Astrocyte (in vitro differentiated cells and primary cell): ENCODE measurements at regions not wholly inside any gene's neighbourhood (a gene's known extent, or its start where the extent isn't known, plus 50 kb on each side); places are given as distances from the start of the nearest gene placed in this dataset.
"Not testable (repeated sequence)": the region's sequence is repeated elsewhere in the genome, so short reads cannot be mapped to it uniquely, and the experiment has no call there.

Experiments
- DNase-seq: peaks from one replicate; pipeline ENCODE4 v3.0.0-alpha.2; 2010; ENCODE audit warnings: low read depth
- FAIRE-seq: peaks from 2 replicates; lab custom pipeline; 2011; peaks lifted over from hg19 to GRCh38; lab: Jason Lieb, UNC
- H2AFZ ChIP-seq: 2 replicates; pipeline ENCODE4 v1.6.0; 2012; ENCODE audit warnings: low read depth, low read length, inconsistent platforms
- H3K27ac ChIP-seq: 2 replicates; pipeline ENCODE4 v1.5.1; 2011; ENCODE audit warnings: low read depth, low read length, inconsistent platforms
- H3K27me3 ChIP-seq: 2 replicates; pipeline ENCODE4 v1.6.0; 2011; ENCODE audit warnings: low read length, inconsistent platforms; ENCODE audit not compliant: insufficient read depth
- H3K36me3 ChIP-seq: 2 replicates; pipeline ENCODE4 v1.5.1; 2011; ENCODE audit warnings: low read length, inconsistent platforms; ENCODE audit not compliant: insufficient read depth
- H3K4me1 ChIP-seq: 2 replicates; pipeline ENCODE4 v1.5.1; 2011; ENCODE audit warnings: low read length, inconsistent platforms; ENCODE audit not compliant: insufficient read depth
- H3K4me2 ChIP-seq: 2 replicates; pipeline ENCODE4 v1.6.0; 2012; ENCODE audit warnings: low read length, inconsistent platforms
- H3K4me3 ChIP-seq: 2 replicates; pipeline ENCODE4 v1.5.1; 2011; ENCODE audit warnings: low read depth, mild to moderate bottlenecking, low read length, inconsistent platforms; ENCODE audit not compliant: insufficient read depth
- H3K79me2 ChIP-seq: 2 replicates; pipeline ENCODE4 v1.6.0; 2012; ENCODE audit warnings: mild to moderate bottlenecking, low read length, inconsistent platforms; ENCODE audit not compliant: insufficient read depth
- H3K9ac ChIP-seq: 2 replicates; pipeline ENCODE4 v1.6.0; 2012; ENCODE audit warnings: mild to moderate bottlenecking, low read length, inconsistent platforms
- H3K9me3 ChIP-seq: 2 replicates; pipeline ENCODE4 v1.5.1; 2012; ENCODE audit warnings: low read depth, mild to moderate bottlenecking, low read length, inconsistent platforms; ENCODE audit not compliant: insufficient read depth
- H4K20me1 ChIP-seq: 2 replicates; pipeline ENCODE4 v1.6.0; 2012; ENCODE audit warnings: low read length, inconsistent platforms; ENCODE audit not compliant: insufficient read depth
- H3K27ac Mint-ChIP-seq: one replicate; pipeline ENCODE4 v1.8.0; 2021; ENCODE audit warnings: mild to moderate bottlenecking, mixed read lengths; ENCODE audit not compliant: unreplicated experiment
- H3K27me3 Mint-ChIP-seq: one replicate; pipeline ENCODE4 v1.8.0; 2021; ENCODE audit warnings: low read depth, mixed read lengths; ENCODE audit not compliant: unreplicated experiment
- H3K36me3 Mint-ChIP-seq: one replicate; pipeline ENCODE4 v1.8.0; 2021; ENCODE audit warnings: low read depth, mixed read lengths; ENCODE audit not compliant: unreplicated experiment
- H3K4me1 Mint-ChIP-seq: one replicate; pipeline ENCODE4 v1.8.0; 2021; ENCODE audit warnings: low read depth, mixed read lengths; ENCODE audit not compliant: unreplicated experiment
- H3K4me3 Mint-ChIP-seq: one replicate; pipeline ENCODE4 v1.8.0; 2021; ENCODE audit warnings: mild to moderate bottlenecking, moderate library complexity, mixed read lengths; ENCODE audit not compliant: unreplicated experiment
- H3K9me3 Mint-ChIP-seq: one replicate; pipeline ENCODE4 v1.8.0; 2021; ENCODE audit warnings: mild to moderate bottlenecking, mixed read lengths; ENCODE audit not compliant: unreplicated experiment
- EZH2 ChIP-seq: IDR thresholded peaks from 2 replicates; pipeline ENCODE4 v1.6.1; 2012; ENCODE audit warnings: mild to moderate bottlenecking, low read length, inconsistent platforms; ENCODE audit not compliant: insufficient read depth
- TF ChIP-seq, protein P1 (sequence below): IDR thresholded peaks from 2 replicates; pipeline ENCODE4 v1.5.1; 2011; ENCODE audit warnings: low read depth, mild to moderate bottlenecking, inconsistent platforms, low read length, moderate library complexity; ENCODE audit not compliant: insufficient read depth

DNA sequence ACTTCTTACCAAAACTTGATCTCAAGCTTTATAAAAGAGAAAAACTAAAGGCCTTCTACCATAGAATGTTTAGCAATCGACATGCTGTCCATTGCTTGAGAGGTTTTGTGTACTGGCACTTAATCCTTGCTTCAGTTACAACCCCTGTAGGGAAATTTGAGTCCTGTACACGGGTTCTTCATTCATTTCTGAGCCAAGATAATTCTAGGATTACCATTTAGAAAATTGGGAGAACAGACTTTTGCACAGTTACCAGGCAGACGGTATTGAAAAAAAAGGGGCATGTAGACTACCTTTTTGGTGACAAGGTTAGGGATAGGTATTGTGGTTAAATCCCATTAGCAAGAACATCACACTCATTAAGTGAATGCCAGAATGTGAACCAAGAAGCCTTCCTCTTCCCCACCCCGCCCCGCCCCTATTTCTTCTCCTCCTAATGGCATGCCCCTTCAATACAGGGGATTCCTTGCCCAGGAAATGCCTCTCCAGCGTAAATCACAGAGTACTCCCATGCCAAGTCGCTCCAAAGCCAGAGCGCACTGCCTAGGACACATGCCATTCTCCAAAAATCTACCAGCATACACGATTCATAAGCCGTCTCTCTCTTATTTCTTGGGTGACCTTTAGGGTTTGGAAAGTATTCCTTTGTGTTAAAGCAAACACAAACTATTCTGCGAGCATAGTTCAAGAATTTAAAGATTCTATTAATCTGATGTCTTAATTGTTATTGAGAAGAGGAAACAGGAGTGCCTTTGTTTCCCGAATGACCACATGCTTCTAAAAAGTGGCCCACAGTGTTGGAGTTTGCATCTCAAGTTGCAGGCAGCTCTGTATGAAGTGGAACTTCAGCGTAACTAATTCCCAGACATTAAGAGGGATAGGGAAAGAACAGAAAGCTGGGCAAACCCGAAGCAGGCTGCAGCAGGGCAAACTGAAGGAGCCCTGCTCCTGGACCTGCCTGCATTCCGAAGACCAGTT lies 164.0 kb upstream of the NR2F2 start:
- Histone ChIP-seq H3K4me1 (no peaks in the 10 kb centered on the region), H3K27me3 (peaks cover 3% of the 10 kb centered on the region), H3K79me2 (no peaks in the 10 kb centered on the region), H4K20me1 (no peaks in the 10 kb centered on the region), H2AFZ (no peak overlapping the region), H3K36me3 (no peaks in the 10 kb centered on the region), H3K4me3 (no peak overlapping the region), H3K4me2 (no peak overlapping the region), H3K27ac (no peak overlapping the region), H3K9me3 (no peaks in the 10 kb centered on the region), H3K9ac (no peak overlapping the region)
- DNase-seq (peak; percentile 10), FAIRE-seq (no peak)
- TF ChIP-seq, protein P1, sequence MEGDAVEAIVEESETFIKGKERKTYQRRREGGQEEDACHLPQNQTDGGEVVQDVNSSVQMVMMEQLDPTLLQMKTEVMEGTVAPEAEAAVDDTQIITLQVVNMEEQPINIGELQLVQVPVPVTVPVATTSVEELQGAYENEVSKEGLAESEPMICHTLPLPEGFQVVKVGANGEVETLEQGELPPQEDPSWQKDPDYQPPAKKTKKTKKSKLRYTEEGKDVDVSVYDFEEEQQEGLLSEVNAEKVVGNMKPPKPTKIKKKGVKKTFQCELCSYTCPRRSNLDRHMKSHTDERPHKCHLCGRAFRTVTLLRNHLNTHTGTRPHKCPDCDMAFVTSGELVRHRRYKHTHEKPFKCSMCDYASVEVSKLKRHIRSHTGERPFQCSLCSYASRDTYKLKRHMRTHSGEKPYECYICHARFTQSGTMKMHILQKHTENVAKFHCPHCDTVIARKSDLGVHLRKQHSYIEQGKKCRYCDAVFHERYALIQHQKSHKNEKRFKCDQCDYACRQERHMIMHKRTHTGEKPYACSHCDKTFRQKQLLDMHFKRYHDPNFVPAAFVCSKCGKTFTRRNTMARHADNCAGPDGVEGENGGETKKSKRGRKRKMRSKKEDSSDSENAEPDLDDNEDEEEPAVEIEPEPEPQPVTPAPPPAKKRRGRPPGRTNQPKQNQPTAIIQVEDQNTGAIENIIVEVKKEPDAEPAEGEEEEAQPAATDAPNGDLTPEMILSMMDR = no peak
- Mint-ChIP-seq H3K36me3 (no peaks in the 10 kb centered on the region), H3K27ac (no peak overlapping the region), H3K4me1 (peaks cover 13% of the 10 kb centered on the region), H3K4me3 (no peak overlapping the region), H3K27me3 (peaks cover 4% of the 10 kb centered on the region), H3K9me3 (peaks cover 9% of the 10 kb centered on the region)

DNA sequence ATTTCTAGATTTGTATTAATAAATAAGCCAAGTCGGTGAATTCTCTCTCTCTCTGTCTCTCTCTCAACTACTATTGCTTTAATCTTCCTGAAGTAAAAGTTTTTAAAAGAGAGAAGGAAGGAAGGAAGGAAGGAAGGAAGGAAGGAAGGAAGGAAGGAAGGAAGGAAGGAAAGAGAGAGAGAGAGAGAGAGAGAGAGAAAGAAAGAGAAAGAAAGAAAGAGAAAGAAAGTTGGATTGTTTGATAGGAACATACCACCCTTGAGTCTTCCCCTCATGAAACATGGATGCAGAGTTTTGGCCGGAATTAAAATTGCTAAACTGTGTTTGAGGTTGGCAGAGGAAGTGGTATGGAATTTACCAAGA lies 159.9 kb upstream of the NR2F2 start:
- H3K36me3 ChIP-seq, FAIRE-seq, H3K4me2 ChIP-seq, DNase-seq, H3K36me3 Mint-ChIP-seq, H3K4me3 ChIP-seq, H3K9me3 Mint-ChIP-seq, H3K27me3 ChIP-seq, H3K4me3 Mint-ChIP-seq, H3K9me3 ChIP-seq, H3K4me1 ChIP-seq, H2AFZ ChIP-seq, H3K9ac ChIP-seq, H3K79me2 ChIP-seq, H4K20me1 ChIP-seq, H3K27ac Mint-ChIP-seq, H3K27ac ChIP-seq, H3K27me3 Mint-ChIP-seq: not testable (repeated sequence)
- peaks cover 12% of the 10 kb centered on the region for H3K4me1 Mint-ChIP-seq

DNA sequence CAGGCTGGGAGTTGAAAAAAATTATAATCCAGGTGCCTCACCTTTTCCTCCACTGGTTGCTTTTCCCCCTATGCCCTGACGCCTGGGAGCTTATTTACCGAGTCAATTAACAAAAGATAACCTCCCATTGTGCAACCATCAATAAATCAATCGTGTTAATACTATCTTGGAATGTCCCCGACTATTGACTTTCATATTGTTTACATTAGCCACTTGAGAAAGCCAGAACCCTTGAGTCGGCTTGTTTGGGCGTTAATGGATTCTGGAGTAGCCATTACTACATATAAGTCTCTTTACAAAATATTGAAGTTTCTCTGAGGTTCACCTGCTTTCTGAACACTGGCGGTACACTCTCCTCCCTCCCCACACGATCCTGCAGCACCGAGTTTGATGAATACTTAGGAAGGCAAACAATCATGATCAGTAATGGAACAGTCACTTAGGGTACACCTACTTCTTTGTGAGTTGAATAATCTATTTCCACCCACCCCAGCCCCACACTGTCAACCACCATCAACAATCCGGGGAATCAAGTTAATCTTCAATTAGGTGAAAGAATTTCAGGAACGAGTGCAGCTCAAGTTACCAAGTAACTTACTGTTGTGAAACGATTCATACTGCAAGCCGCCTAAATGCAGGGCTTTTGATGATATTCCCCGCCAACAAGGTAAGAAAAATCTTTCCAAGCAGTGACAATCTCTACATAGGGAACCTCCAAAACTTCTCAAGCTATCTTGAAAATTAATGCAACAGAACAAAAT lies 159.3 kb upstream of the NR2F2 start:
- Histone ChIP-seq H3K27me3 (peaks cover 3% of the 10 kb centered on the region), H2AFZ (no peak overlapping the region)
- no peaks in the 10 kb centered on the region for H3K27me3 Mint-ChIP-seq

More for the DNA sequence above, 159.3 kb upstream of the NR2F2 start:
- no peaks in the 10 kb centered on the region for H4K20me1 ChIP-seq
- no peaks in the 10 kb centered on the region for H3K36me3 Mint-ChIP-seq
- H3K9me3 ChIP-seq = no peaks in the 10 kb centered on the region
- H3K36me3 ChIP-seq = no peaks in the 10 kb centered on the region
- no peak for TF ChIP-seq EZH2
- TF ChIP-seq, protein P1 = no peak
- H3K27ac ChIP-seq = no peak overlapping the region
- H3K4me1 Mint-ChIP-seq = peaks cover 6% of the 10 kb centered on the region
- no peak overlapping the region for H3K4me3 ChIP-seq
- H3K9me3 Mint-ChIP-seq = peaks cover 9% of the 10 kb centered on the region
- H3K4me2 ChIP-seq = no peak overlapping the region
- no peak overlapping the region for H3K9ac ChIP-seq
- H3K4me1 ChIP-seq = no peaks in the 10 kb centered on the region
- DNase-seq = peak; percentile 41
- no peak for FAIRE-seq
- H3K27ac Mint-ChIP-seq = no peak overlapping the region
- H3K79me2 ChIP-seq = no peaks in the 10 kb centered on the region
- H3K4me3 Mint-ChIP-seq = no peak overlapping the region
